Left ventricle myocardium inferior (tissue), 1 donor: ENCODE measurements at regions not wholly inside any gene's neighbourhood (a gene's known extent, or its start where the extent isn't known, plus 50 kb on each side); places are given as distances from the start of the nearest gene placed in this dataset.

Source experiments
- DNase-seq: peaks from one replicate; pipeline ENCODE4 v3.0.0-alpha.2; 2020
- H3K27ac ChIP-seq: fragments of 200-600 bp; replicated peaks from 2 replicates; pipeline ENCODE4 v1.8.0; 2021
- H3K27me3 ChIP-seq: fragments of 200-600 bp; 2 replicates; pipeline ENCODE4 v1.8.0; 2021; ENCODE audit warnings: low read depth
- H3K36me3 ChIP-seq: fragments of 200-600 bp; 2 replicates; pipeline ENCODE4 v1.8.0; 2021
- H3K4me1 ChIP-seq: fragments of 200-600 bp; 2 replicates; pipeline ENCODE4 v1.8.0; 2021
- H3K4me3 ChIP-seq: fragments of 200-600 bp; 2 replicates; pipeline ENCODE4 v1.8.0; 2021; ENCODE audit warnings: mild to moderate bottlenecking, moderate library complexity
- H3K9me3 ChIP-seq: fragments of 200-600 bp; replicated peaks from 2 replicates; pipeline ENCODE4 v1.8.0; 2021
- intact Hi-C: fragments of 100-400 bp; cut with micrococcal nuclease; formaldehyde crosslinking; loops from one replicate; pipeline ENCODE4 v1.11.0; 2022
- TF ChIP-seq, protein P1 (sequence below): fragments of 200-600 bp; IDR thresholded peaks from 2 replicates; pipeline ENCODE4 v1.8.0; 2021; ENCODE audit warnings: antibody characterized with exemption, mild to moderate bottlenecking, borderline replicate concordance
- donor health status: DM: no; HTN: yes; CAD: no; lungs with severe emphysema.

DNA sequence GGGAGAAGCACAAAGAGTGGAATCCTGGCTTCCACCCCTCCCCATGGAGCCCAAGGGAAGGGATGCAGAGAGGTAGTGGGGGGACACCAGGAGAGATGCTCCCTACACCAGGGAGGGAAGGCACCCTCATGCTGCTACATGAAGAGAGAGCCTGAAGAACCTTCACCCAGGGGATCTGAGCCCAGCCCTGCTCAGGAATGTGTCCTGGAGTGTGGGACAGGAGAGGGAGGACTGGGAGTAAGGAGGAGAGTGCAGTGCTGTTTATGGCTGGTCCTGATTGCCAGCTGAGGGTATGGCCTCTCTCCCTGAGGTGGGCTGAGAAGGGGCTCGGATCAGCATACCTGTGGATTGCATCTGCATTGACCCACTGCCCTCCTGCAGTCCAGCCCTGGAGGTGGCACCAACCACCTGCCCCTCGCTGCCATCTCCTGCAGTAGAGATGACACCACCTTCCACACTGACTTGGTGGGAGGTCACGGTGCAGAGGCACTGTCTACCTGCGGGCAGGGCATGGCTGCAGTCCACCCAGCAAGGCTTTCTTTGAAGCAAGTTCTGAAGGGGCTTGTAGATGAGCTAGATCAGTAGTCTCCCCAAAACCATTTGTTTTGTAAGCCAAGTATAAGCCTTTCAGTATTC is 114.9 kb upstream of the SLC25A48 start:
- TF ChIP-seq, protein P1, sequence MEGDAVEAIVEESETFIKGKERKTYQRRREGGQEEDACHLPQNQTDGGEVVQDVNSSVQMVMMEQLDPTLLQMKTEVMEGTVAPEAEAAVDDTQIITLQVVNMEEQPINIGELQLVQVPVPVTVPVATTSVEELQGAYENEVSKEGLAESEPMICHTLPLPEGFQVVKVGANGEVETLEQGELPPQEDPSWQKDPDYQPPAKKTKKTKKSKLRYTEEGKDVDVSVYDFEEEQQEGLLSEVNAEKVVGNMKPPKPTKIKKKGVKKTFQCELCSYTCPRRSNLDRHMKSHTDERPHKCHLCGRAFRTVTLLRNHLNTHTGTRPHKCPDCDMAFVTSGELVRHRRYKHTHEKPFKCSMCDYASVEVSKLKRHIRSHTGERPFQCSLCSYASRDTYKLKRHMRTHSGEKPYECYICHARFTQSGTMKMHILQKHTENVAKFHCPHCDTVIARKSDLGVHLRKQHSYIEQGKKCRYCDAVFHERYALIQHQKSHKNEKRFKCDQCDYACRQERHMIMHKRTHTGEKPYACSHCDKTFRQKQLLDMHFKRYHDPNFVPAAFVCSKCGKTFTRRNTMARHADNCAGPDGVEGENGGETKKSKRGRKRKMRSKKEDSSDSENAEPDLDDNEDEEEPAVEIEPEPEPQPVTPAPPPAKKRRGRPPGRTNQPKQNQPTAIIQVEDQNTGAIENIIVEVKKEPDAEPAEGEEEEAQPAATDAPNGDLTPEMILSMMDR = no peak
- peaks cover 11% of the 10 kb centered on the region for H3K4me1 ChIP-seq
- intact Hi-C loops = no loop called here

DNA sequence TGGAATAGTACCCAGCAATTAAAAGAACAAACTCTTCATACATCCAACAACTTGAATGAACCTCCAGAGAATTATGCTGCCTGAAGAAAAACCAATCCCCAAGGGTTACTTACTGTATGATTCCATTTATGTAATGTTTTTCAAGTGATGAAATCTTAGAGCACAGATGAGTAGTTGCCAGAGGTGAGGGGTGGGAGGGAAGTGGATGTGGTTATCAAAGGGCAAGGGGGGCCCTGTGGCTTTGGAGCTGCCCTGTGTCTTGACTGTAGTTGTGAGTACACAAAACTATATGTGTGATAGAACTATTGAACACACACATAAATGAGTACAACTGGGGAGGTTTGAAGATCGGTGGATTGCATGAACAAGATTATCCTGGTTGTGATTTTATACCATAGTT is 115.8 kb upstream of the SLC25A48 start:
- no peaks in the 10 kb centered on the region for H3K36me3 ChIP-seq
- peaks cover 7% of the 10 kb centered on the region for H3K27me3 ChIP-seq
- intact Hi-C loops = no loop called here
- H3K9me3 ChIP-seq = no peaks in the 10 kb centered on the region
- no peak overlapping the region for H3K27ac ChIP-seq
- no peak overlapping the region for H3K4me3 ChIP-seq
- TF ChIP-seq, protein P1 = no peak
- DNase-seq = no peak
- peaks cover 9% of the 10 kb centered on the region for H3K4me1 ChIP-seq

More for the DNA sequence above, 114.9 kb upstream of the SLC25A48 start:
- Histone ChIP-seq H3K9me3 (no peaks in the 10 kb centered on the region), H3K36me3 (no peaks in the 10 kb centered on the region), H3K4me3 (no peak overlapping the region), H3K27ac (no peak overlapping the region), H3K27me3 (no peaks in the 10 kb centered on the region)
- no peak for DNase-seq

GRCh38 chr5:135718151-135718550 is 116.3 kb upstream of the SLC25A48 start:
- intact Hi-C loops = no loop called here
- DNase-seq = no peak
- peaks cover 9% of the 10 kb centered on the region for H3K4me1 ChIP-seq
- H3K4me3 ChIP-seq = no peak overlapping the region
- no peaks in the 10 kb centered on the region for H3K36me3 ChIP-seq
- TF ChIP-seq, protein P1 = no peak
- peaks cover 12% of the 10 kb centered on the region for H3K27me3 ChIP-seq
- no peaks in the 10 kb centered on the region for H3K9me3 ChIP-seq
- H3K27ac ChIP-seq = no peak overlapping the region

DNA sequence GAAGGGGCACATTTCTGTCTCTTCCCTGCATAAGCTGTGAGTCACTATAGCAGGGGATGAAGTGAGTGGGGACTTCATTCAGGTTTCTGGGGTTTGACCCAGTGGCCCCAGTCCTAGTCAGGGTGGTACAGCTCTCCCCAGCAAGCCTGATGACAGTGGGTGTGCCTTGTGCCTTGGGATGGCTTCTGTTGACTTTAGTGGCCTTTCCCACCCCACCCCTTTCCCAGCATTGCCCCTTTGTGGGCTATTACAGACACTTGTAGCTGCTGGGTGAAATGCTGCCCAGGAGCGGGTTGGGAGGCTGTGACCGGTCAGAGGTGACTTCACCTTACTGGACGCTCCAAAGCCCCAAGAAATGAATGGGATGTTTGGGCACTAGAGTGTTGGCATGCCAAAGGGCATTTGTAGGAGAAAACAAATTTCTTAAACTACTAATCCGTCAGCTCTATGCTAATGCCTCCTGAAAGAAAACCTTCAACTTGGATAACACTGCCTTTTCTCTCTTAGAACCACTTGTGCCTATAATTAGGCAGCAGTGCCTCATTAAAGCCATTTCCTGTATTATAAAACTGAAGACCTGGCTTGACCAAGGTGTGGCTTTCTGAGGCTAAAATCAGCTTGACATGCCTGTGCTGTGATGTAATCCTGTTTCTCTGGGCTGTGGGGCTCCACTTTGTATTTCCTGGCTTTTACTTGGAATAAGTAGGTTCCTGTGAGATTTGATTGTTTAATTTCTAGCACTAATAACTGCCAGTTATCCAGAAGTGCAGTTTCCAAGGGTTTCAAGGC is 119.0 kb upstream of the SLC25A48 start:
- TF ChIP-seq, protein P1 = no peak
- H3K4me1 ChIP-seq = peaks cover 9% of the 10 kb centered on the region
- DNase-seq = no peak
- no peaks in the 10 kb centered on the region for H3K9me3 ChIP-seq
- H3K27me3 ChIP-seq = peaks cover 16% of the 10 kb centered on the region
- intact Hi-C loops = no loop called here
- no peak overlapping the region for H3K27ac ChIP-seq
- no peak overlapping the region for H3K4me3 ChIP-seq
- H3K36me3 ChIP-seq = no peaks in the 10 kb centered on the region

- no peaks in the 10 kb centered on the region for H3K36me3 ChIP-seq
- no peaks in the 10 kb centered on the region for H3K9me3 ChIP-seq
- peaks cover 17% of the 10 kb centered on the region for H3K27me3 ChIP-seq
- no peak for DNase-seq
- intact Hi-C loops = no loop called here
- H3K27ac ChIP-seq = no peak overlapping the region
- peaks cover 9% of the 10 kb centered on the region for H3K4me1 ChIP-seq
- no peak overlapping the region for H3K4me3 ChIP-seq
- TF ChIP-seq, protein P1 = no peak
Measured at GRCh38 chr5:135714126-135714894, 120.2 kb upstream of the SLC25A48 start.
